Adrenal gland (tissue), 5 donors: ENCODE measurements at regions not wholly inside any gene's neighbourhood (a gene's known extent, or its start where the extent isn't known, plus 50 kb on each side); places are given as distances from the start of the nearest gene placed in this dataset.

Experiments
- CTCF ChIP-seq, 6 experiments: fragments of 450-650 bp in 4 of 6; fragments of 200-600 bp in 2 of 6; sonication (generic) in 1 of 6; IDR thresholded peaks; 1 replicate in 5 of 6; 2 replicates in 1 of 6; pipeline versions ENCODE4 v1.5.1 to v1.8.0; 2016 to 2021; ENCODE audit warnings: antibody characterized with exemption in 6 of 6, mild to moderate bottlenecking in 2 of 6, moderate library complexity in 1 of 6
- POLR2A ChIP-seq, 2 donors: fragments of 450-650 bp; IDR thresholded peaks; one replicate each; pipeline ENCODE4 v1.6.1; 2017; ENCODE audit warnings: antibody characterized with exemption in 2 of 2, mild to moderate bottlenecking in 2 of 2, moderate library complexity in 1 of 2
- donor health status: DM: no; HTN: no; CAD: no.

- no peak for TF ChIP-seq POLR2A (IDR thresholded peaks at IDR 0.05)
- TF ChIP-seq CTCF (IDR thresholded peaks at IDR 0.05) = no peak
These were observed 144.1 kb upstream of the KCNJ18 start for GRCh38 chr17:21548236-21548635.
